NB4 (cell line): ENCODE measurements at regions not wholly inside any gene's neighbourhood (a gene's known extent, or its start where the extent isn't known, plus 50 kb on each side); places are given as distances from the start of the nearest gene placed in this dataset.

Source experiments
- CTCF ChIP-seq: IDR thresholded peaks from one replicate; pipeline ENCODE4 v1.5.1; 2012; ENCODE audit warnings: low read depth, low read length
- POLR2A ChIP-seq: IDR thresholded peaks from 2 replicates; pipeline ENCODE4 v1.6.1; 2011; ENCODE audit warnings: mild to moderate bottlenecking; ENCODE audit not compliant: insufficient read length; ENCODE audit errors: extremely low read depth

GRCh38 chr1:221138516-221138915 lies 259.3 kb downstream of the HLX start:
- TF ChIP-seq POLR2A, result no peak
- TF ChIP-seq CTCF, result no peak
